HG02973 (cell line): ENCODE measurements at regions not wholly inside any gene's neighbourhood (a gene's known extent, or its start where the extent isn't known, plus 50 kb on each side); places are given as distances from the start of the nearest gene placed in this dataset.

Experiments used
- ATAC-seq: cut with Tn5 transposase; IDR thresholded peaks from one replicate; pipeline ENCODE4 v1.9.1; 2021; ENCODE audit warnings: moderate library complexity; ENCODE audit not compliant: unreplicated experiment

- no peak for ATAC-seq
Measured at GRCh38 chr12:76704693-76705092, 59.2 kb upstream of the ZDHHC17 start.

GRCh38 chr12:76706101-76706500 lies 57.8 kb upstream of the ZDHHC17 start:
- ATAC-seq = no peak

GRCh38 chr12:76706761-76707160 lies 57.2 kb upstream of the ZDHHC17 start:
- no peak for ATAC-seq

- no peak for ATAC-seq
Measured at GRCh38 chr12:76707772-76708171, 56.1 kb upstream of the ZDHHC17 start.

GRCh38 chr12:76708296-76708695 lies 55.6 kb upstream of the ZDHHC17 start:
- no peak for ATAC-seq

- no peak for ATAC-seq
Measured at GRCh38 chr12:76711241-76711640, 52.7 kb upstream of the ZDHHC17 start.

GRCh38 chr12:76713130-76713529 lies 50.8 kb upstream of the ZDHHC17 start:
- ATAC-seq = no peak

- ATAC-seq = no peak
Measured at GRCh38 chr12:76713986-76714385, 49.9 kb upstream of the ZDHHC17 start.
